Mesodermal cell (in vitro differentiated cells): ENCODE measurements at regions not wholly inside any gene's neighbourhood (a gene's known extent, or its start where the extent isn't known, plus 50 kb on each side); places are given as distances from the start of the nearest gene placed in this dataset.

Source experiments
- H3K27ac ChIP-seq: 2 replicates; pipeline ENCODE4 v1.7.0; 2013; ENCODE audit warnings: mild to moderate bottlenecking, low read depth, low read length, moderate library complexity; ENCODE audit not compliant: severe bottlenecking
- H3K36me3 ChIP-seq: 2 replicates; pipeline ENCODE4 v1.7.1; 2013; ENCODE audit warnings: mild to moderate bottlenecking, low read length, moderate library complexity; ENCODE audit not compliant: control insufficient read depth, insufficient read depth
- H3K4me1 ChIP-seq: one replicate; pipeline ENCODE4 v1.7.1; 2013; ENCODE audit warnings: mild to moderate bottlenecking, low read length; ENCODE audit not compliant: insufficient read depth, control insufficient read depth, poor library complexity, severe bottlenecking
- H3K4me3 ChIP-seq: 2 replicates; pipeline ENCODE4 v1.7.0; 2013; ENCODE audit warnings: low read length, control low read depth, mild to moderate bottlenecking; ENCODE audit not compliant: insufficient read depth, poor library complexity, severe bottlenecking; ENCODE audit errors: extremely low read depth
- H3K9me3 ChIP-seq: 2 replicates; pipeline ENCODE4 v1.7.1; 2013; ENCODE audit warnings: mild to moderate bottlenecking, low read length, moderate library complexity; ENCODE audit not compliant: control insufficient read depth
- WGBS, 2 experiments: methylation state at CpG; one replicate each; pipeline ENCODE4 v1.1.5; 2013; ENCODE audit warnings: missing lambda C conversion rate in 2 of 2; ENCODE audit not compliant: insufficient coverage in 2 of 2; 5-methylcytosine and 5-hydroxymethylcytosine counted together

DNA sequence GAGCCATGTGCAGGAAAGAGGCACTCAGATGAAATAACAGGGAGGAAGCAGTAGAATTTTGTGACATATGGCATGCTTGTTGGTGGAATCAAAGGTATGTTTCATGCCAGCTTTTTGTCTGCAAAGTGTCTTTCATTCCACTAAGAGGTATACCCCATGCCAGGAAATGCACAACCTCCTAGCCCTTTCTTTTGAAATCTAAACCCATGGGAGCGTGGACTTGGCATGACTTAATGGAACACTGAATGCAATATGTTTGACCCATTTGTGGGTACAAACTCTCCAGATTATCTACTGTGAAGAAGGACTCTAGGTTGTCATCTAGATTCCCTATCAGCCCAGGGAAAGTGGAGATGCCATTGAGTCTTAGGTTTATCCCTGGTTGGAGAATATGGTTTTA is 338.3 kb upstream of the TEX13C start:
- no peak overlapping the region for H3K4me3 ChIP-seq
- H3K36me3 ChIP-seq, result no peaks in the 10 kb centered on the region
- H3K27ac ChIP-seq, result no peak overlapping the region
- no peaks in the 10 kb centered on the region for H3K4me1 ChIP-seq
- H3K9me3 ChIP-seq, result no peaks in the 10 kb centered on the region
- no CpG with 5 or more reads among the region's 1 CpG for WGBS, 2 experiments

DNA sequence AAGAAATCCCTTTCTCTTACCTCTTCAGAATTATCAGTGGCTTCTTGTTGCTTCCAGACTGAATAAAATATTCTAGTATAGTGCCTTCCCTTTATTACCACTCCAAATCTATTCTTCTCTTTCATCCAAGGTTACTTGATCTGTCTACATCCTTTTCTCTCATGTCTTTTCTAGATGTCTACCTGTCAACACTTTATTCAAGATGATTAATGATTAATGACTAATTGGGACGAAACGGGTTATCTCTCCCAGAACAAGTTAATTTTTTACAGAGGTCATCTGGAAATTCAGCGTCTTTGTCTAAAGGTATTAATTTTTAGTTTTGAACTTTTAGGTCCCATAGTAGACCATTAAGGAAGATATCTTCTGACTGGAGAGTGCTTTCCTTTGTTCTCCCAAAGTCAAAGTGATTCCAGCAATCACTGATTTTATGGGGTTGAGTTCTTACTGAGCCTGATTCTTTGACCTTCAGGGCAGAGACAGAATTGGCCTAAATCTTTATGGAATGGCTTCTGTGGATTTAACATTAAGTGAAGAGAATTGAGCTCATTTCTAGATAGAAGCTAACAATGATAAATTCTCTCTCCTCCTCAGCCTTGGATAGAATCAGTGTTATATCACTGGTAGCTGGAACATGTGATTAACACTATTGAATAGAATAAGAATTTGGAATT is 335.4 kb upstream of the TEX13C start:
- Histone ChIP-seq H3K36me3 (no peaks in the 10 kb centered on the region), H3K9me3 (no peaks in the 10 kb centered on the region), H3K4me1 (no peaks in the 10 kb centered on the region), H3K4me3 (no peak overlapping the region), H3K27ac (no peak overlapping the region)
- no CpG with 5 or more reads among the region's 3 CpGs for WGBS, 2 experiments

DNA sequence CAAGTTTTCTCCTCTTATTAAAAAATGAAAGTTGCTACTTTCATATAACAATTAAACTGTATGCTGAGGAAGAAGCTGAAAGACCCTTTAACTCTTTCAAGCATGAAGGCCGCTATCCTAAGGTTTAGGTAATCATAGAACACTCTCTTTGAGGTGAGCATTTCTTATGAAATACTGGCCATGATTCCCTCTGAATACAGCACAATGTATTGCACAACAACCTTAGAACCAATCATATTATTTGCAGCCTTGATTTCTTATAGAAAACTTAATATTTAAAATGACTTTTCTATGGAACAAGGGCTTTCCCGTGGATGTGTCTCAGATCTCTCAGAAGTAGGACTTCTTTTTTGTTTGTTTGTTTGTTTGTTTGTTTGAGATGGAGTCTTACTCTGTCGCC is 333.4 kb upstream of the TEX13C start:
- no peaks in the 10 kb centered on the region for H3K9me3 ChIP-seq
- H3K36me3 ChIP-seq, result no peaks in the 10 kb centered on the region
- no peak overlapping the region for H3K4me3 ChIP-seq
- no peaks in the 10 kb centered on the region for H3K4me1 ChIP-seq
- no peak overlapping the region for H3K27ac ChIP-seq
- no CpG with 5 or more reads among the region's 3 CpGs for WGBS, 2 experiments

DNA sequence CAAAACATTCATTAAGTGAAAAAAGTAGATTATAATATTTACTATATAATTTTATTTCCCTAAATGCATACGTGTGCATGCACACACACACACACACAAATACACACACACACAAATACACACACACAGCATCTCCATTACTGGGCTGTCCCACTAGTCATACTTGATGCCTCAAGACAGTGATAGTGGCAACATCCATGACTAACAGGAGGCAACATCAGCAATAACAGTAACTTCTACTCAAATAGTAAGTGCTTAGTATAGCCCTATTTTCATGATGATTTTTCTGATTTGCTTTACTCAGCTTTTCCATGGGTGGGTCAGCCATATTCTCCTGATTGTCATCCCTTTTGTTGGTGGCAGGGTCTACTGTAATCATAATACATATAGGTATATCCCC is 325.9 kb upstream of the TEX13C start:
- Histone ChIP-seq H3K36me3 (no peaks in the 10 kb centered on the region), H3K27ac (no peak overlapping the region), H3K9me3 (no peaks in the 10 kb centered on the region), H3K4me3 (no peak overlapping the region), H3K4me1 (no peaks in the 10 kb centered on the region)
- WGBS, 2 experiments, result no CpG with 5 or more reads among the region's 1 CpG

DNA sequence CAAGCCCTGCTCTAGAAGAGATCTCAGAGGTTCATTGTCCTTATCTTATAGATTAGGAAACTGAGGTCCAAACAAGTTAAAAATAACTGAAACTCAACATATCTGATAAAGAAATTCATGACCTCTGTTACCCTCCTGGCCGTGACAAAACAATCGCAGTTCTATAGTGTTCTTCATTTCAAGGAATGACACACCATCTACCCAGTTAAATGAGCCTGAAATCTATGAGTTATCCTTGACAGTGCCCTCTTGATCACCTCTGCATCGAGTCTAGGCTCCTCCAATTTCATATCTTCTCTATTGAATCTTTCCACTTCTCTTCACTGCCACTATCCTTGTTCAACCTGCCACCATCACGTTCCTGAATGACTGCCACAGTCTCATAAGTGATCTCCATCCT is 325.3 kb upstream of the TEX13C start:
- Histone ChIP-seq H3K36me3 (no peaks in the 10 kb centered on the region), H3K4me1 (no peaks in the 10 kb centered on the region), H3K4me3 (no peak overlapping the region), H3K9me3 (no peaks in the 10 kb centered on the region), H3K27ac (no peak overlapping the region)
- 90 to 92% methylated on average over 2 to 4 of the region's 4 CpGs for whole genome bisulfite sequencing, 2 experiments

DNA sequence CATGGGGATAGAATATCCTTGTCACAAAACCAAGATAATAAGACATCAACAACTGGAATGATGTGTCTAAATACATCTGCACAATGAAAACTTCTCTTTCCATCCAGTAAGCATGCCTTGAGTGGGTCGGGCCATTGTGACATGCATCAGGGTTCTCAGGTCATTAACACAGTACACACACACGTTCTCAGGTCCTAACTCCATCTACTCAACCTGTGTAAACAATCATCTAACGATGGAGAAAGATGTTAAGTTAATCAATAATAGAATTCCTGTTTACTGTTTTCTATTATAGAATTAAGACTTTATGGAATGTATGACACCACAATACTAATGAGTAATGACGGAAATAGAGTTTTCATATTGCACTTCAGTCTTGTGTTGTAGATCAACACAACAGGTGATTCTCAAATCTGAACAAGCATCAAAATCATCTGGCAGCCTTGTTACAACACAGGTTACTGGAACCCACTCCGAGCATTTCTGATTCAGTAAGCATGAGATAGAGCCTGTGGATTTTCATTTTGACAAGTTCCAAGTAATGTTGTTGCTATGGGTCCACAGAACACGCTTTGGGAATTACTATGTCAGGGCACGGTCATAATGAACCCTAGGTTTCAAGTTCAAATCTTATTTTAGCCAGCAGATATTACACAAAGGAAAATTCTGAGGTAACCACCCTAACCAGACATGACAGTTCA is 315.8 kb upstream of the TEX13C start:
- no peaks in the 10 kb centered on the region for H3K9me3 ChIP-seq

DNA sequence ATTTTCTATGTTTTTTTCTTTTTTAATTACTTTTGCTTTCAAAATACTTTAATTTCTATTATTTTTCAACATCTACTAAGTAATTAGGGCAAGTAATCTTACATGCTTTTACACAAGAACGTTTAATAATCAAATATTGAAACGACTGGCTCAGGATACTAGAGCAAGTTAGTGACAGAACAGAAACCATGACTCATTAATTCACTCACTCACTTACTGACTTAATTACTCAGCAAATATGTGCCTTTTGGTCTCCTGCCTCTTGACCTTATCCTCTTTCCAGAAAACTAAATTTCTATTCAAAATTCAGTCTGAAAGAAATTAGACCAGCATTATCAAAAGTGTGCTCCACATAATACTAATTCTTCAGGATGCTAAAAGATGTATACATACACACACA is 314.9 kb upstream of the TEX13C start:
- Histone ChIP-seq H3K36me3 (no peaks in the 10 kb centered on the region), H3K4me3 (no peak overlapping the region), H3K9me3 (no peaks in the 10 kb centered on the region), H3K27ac (no peak overlapping the region), H3K4me1 (no peaks in the 10 kb centered on the region)
- WGBS, 2 experiments, result no CpG with 5 or more reads among the region's 2 CpGs

More for the DNA sequence above, 315.8 kb upstream of the TEX13C start:
- Histone ChIP-seq H3K36me3 (no peaks in the 10 kb centered on the region), H3K4me1 (no peaks in the 10 kb centered on the region), H3K4me3 (no peak overlapping the region), H3K27ac (no peak overlapping the region)
- no CpG with 5 or more reads among the region's 7 CpGs for WGBS, 2 experiments

DNA sequence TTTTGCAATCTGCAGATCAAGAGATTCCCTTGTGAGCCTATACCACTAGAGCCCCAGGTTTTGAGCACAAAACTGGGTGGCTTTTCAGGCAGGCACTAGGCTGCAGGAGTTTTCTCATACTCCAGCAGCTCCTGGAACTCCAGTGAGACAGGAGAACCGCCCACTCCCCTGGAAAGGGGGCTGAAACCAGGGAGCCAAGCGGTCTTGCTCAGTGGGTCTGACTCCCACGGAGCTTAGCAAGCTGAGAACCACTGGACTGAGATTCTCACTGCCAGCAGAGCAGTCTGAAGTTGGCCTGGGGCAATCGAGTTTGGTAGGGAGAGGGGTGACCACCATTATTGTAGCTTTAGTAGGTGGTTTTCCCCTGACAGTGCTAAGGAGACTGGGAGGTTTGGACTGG is 313.8 kb upstream of the TEX13C start:
- Histone ChIP-seq H3K4me1 (no peaks in the 10 kb centered on the region), H3K27ac (no peak overlapping the region)
- WGBS, 2 experiments, result 57% methylated on average over 1 of the region's 4 CpGs; no CpG with 5 or more reads in 1 of the 2 experiments

DNA sequence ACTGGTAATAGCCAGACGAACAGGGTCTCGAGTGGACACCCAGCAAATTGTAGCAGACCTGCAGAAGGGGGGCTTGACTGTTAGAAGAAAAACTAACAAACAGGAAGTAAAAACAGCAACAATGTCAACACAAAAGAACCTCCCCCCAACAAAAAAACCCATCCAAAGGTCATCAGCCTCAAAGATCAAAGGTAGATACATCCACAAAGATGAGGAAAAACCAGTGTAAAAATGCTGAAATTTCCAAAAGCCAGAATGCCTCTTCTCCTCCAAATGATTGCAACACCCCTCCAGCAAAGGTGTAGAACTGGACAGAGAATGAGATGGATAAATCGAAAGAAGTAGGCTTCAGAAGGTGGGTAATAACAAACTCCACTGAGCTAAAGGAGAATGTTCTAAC is 313.0 kb upstream of the TEX13C start:
- no CpG with 5 or more reads among the region's 3 CpGs for WGBS, 2 experiments
- Histone ChIP-seq H3K4me1 (no peaks in the 10 kb centered on the region), H3K4me3 (no peak overlapping the region), H3K9me3 (no peaks in the 10 kb centered on the region), H3K27ac (no peak overlapping the region), H3K36me3 (no peaks in the 10 kb centered on the region)

More for the DNA sequence above, 313.8 kb upstream of the TEX13C start:
- H3K36me3 ChIP-seq, result no peaks in the 10 kb centered on the region
- H3K9me3 ChIP-seq, result no peaks in the 10 kb centered on the region
- H3K4me3 ChIP-seq, result no peak overlapping the region

DNA sequence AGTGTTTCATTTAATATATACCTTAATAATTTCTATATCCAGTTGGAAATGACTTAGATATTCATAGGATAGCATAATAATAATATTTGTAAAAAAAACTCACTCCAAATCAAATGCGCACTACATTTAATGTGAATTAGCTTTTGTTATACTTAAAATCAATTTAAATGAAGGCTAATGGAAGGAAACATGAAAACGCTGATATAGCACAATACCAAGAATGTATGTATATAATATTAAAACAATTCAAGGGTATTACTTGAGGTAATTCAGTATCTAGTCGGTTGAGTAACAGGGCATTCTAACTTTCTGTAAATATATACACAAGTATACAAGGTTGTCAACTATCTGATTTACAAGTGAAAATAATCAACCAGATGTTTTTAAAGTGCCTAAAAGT is 307.1 kb upstream of the TEX13C start:
- WGBS, 2 experiments, result no CpG with 5 or more reads among the region's 3 CpGs
- no peaks in the 10 kb centered on the region for H3K9me3 ChIP-seq

DNA sequence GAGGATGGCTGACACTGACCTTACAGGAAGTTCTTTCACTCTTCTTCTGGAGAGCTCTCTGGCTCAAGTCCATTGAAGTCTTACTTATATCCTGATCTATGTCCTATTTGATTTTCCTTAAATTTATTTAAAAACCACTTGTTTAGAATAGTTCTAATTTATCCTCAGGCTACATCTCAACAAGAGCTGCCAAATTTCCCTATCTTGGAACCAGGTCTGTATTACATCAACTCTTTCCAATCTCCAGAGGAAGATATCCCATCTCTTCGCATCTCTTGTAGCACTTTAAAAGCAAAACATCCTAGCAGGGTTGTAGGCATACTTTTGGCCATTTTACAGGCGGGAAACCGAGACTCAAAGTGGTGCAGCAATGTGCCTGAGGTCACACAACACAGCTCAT is 290.5 kb upstream of the TEX13C start:
- Histone ChIP-seq H3K4me1 (no peaks in the 10 kb centered on the region), H3K36me3 (no peaks in the 10 kb centered on the region), H3K27ac (no peak overlapping the region), H3K4me3 (no peak overlapping the region), H3K9me3 (no peaks in the 10 kb centered on the region)
- WGBS, 2 experiments, result no CpG with 5 or more reads among the region's 3 CpGs

More for the DNA sequence above, 307.1 kb upstream of the TEX13C start:
- Histone ChIP-seq H3K4me3 (no peak overlapping the region), H3K4me1 (no peaks in the 10 kb centered on the region), H3K27ac (no peak overlapping the region), H3K36me3 (no peaks in the 10 kb centered on the region)
